ENCODE measurements at regions not wholly inside any gene's neighbourhood (a gene's known extent, or its start where the extent isn't known, plus 50 kb on each side); places are given as distances from the start of the nearest gene placed in this dataset.

- Histone ChIP-seq H3K4me1 (ENCODE audit: control insufficient read depth, insufficient read depth, low read length, poor library complexity, severe bottlenecking) (peaks cover 8% of the 10 kb centered on the region), H3K9me3 (ENCODE audit: control insufficient read depth in 2 of 2, low read length in 2 of 2) (no peaks in the 10 kb centered on the region), H3K4me3 (ENCODE audit: low read depth, low read length) (no peak overlapping the region), H3K27ac (ENCODE audit: insufficient read depth, low read length, poor library complexity, severe bottlenecking) (no peak overlapping the region), H3K36me3 (ENCODE audit: control insufficient read depth, insufficient read depth, low read length) (no peaks in the 10 kb centered on the region), H3K27me3 (ENCODE audit: control insufficient read depth, insufficient read depth, low read length) (no peaks in the 10 kb centered on the region)
- H3K4me1 Mint-ChIP-seq, result peaks cover 0 to 52% (median 24%) of the 10 kb centered on the region in 4 donors
- H3K27ac Mint-ChIP-seq, result peak overlapping the region in 1 of 3 donors; percentile 62
- ATAC-seq (ENCODE audit: low read depth in 2 of 2) (no peak), DNase-seq (no peak)
- peak overlapping the region in 2 of 4 donors; percentile 8 to 13 for H3K4me3 Mint-ChIP-seq
- H3K27me3 Mint-ChIP-seq, result peaks cover 4% of the 10 kb centered on the region
- H3K36me3 Mint-ChIP-seq, result no peaks in the 10 kb centered on the region
- peaks cover 0 to 3% (median 0%) of the 10 kb centered on the region in 7 donors for H3K9me3 Mint-ChIP-seq
Measured at GRCh38 chr2:105953942-105954341, 209.2 kb downstream of the NCK2 start.

- peak overlapping the region in 1 of 4 donors; percentile 18 for H3K4me3 Mint-ChIP-seq
- H3K27ac Mint-ChIP-seq, result no peak overlapping the region
- H3K4me1 Mint-ChIP-seq, result peaks cover 0 to 59% (median 25%) of the 10 kb centered on the region in 4 donors
Measured at GRCh38 chr2:105952131-105952530, 207.4 kb downstream of the NCK2 start.

GRCh38 chr2:105951384-105951694 is 206.6 kb downstream of the NCK2 start:
- peaks cover 8% of the 10 kb centered on the region for H3K4me1 ChIP-seq (ENCODE audit: control insufficient read depth, insufficient read depth, low read length, poor library complexity, severe bottlenecking)
- Mint-ChIP-seq H3K36me3 (no peaks in the 10 kb centered on the region), H3K4me3 (no peak overlapping the region), H3K27ac (peak overlapping the region in 1 of 3 donors; percentile 45), H3K9me3 (no peaks in the 10 kb centered on the region), H3K27me3 (no peaks in the 10 kb centered on the region), H3K4me1 (peaks cover 0 to 59% (median 25%) of the 10 kb centered on the region in 4 donors)
- H3K9me3 ChIP-seq (ENCODE audit: control insufficient read depth in 2 of 2, low read length in 2 of 2), result no peaks in the 10 kb centered on the region
- DNase-seq, result no peak
- H3K36me3 ChIP-seq (ENCODE audit: control insufficient read depth, insufficient read depth, low read length), result no peaks in the 10 kb centered on the region
- H3K4me3 ChIP-seq (ENCODE audit: low read depth, low read length), result no peak overlapping the region
- no peaks in the 10 kb centered on the region for H3K27me3 ChIP-seq (ENCODE audit: control insufficient read depth, insufficient read depth, low read length)
- no peak for ATAC-seq (ENCODE audit: low read depth in 2 of 2)
- H3K27ac ChIP-seq (ENCODE audit: insufficient read depth, low read length, poor library complexity, severe bottlenecking), result no peak overlapping the region

More at GRCh38 chr2:105952131-105952530, 207.4 kb downstream of the NCK2 start:
- Histone ChIP-seq H3K27me3 (ENCODE audit: control insufficient read depth, insufficient read depth, low read length) (no peaks in the 10 kb centered on the region), H3K27ac (ENCODE audit: insufficient read depth, low read length, poor library complexity, severe bottlenecking) (no peak overlapping the region), H3K4me3 (ENCODE audit: low read depth, low read length) (no peak overlapping the region), H3K36me3 (ENCODE audit: control insufficient read depth, insufficient read depth, low read length) (no peaks in the 10 kb centered on the region), H3K4me1 (ENCODE audit: control insufficient read depth, insufficient read depth, low read length, poor library complexity, severe bottlenecking) (peaks cover 8% of the 10 kb centered on the region), H3K9me3 (ENCODE audit: control insufficient read depth in 2 of 2, low read length in 2 of 2) (no peaks in the 10 kb centered on the region)
- DNase-seq (no peak), ATAC-seq (ENCODE audit: low read depth in 2 of 2) (no peak)
- no peaks in the 10 kb centered on the region for H3K27me3 Mint-ChIP-seq
- H3K9me3 Mint-ChIP-seq, result no peaks in the 10 kb centered on the region
- no peaks in the 10 kb centered on the region for H3K36me3 Mint-ChIP-seq

- no peak for DNase-seq
- Mint-ChIP-seq H3K27ac (peak overlapping the region in 2 of 3 donors; percentile 45 to 93), H3K4me1 (peaks cover 0 to 59% (median 25%) of the 10 kb centered on the region in 4 donors)
Measured at GRCh38 chr2:105950521-105951383, 206.0 kb downstream of the NCK2 start.

GRCh38 chr2:105943977-105944376 is 199.3 kb downstream of the NCK2 start:
- DNase-seq, result no peak
- Histone ChIP-seq H3K4me3 (ENCODE audit: low read depth, low read length) (no peak overlapping the region), H3K4me1 (ENCODE audit: control insufficient read depth, insufficient read depth, low read length, poor library complexity, severe bottlenecking) (no peaks in the 10 kb centered on the region), H3K27me3 (ENCODE audit: control insufficient read depth, insufficient read depth, low read length) (no peaks in the 10 kb centered on the region), H3K36me3 (ENCODE audit: control insufficient read depth, insufficient read depth, low read length) (no peaks in the 10 kb centered on the region), H3K9me3 (ENCODE audit: control insufficient read depth in 2 of 2, low read length in 2 of 2) (no peaks in the 10 kb centered on the region), H3K27ac (ENCODE audit: insufficient read depth, low read length, poor library complexity, severe bottlenecking) (no peak overlapping the region)
- ATAC-seq (ENCODE audit: low read depth in 2 of 2), result no peak
- no peaks in the 10 kb centered on the region for H3K27me3 Mint-ChIP-seq
- H3K27ac Mint-ChIP-seq, result no peak overlapping the region
- peaks cover 3% of the 10 kb centered on the region for H3K36me3 Mint-ChIP-seq
- no peak overlapping the region for H3K4me3 Mint-ChIP-seq
- peaks cover 0 to 12% (median 3%) of the 10 kb centered on the region in 4 donors for H3K4me1 Mint-ChIP-seq
- H3K9me3 Mint-ChIP-seq, result peaks cover 0 to 6% (median 2%) of the 10 kb centered on the region in 7 donors

More at GRCh38 chr2:105950521-105951383, 206.0 kb downstream of the NCK2 start:
- Histone ChIP-seq H3K4me3 (ENCODE audit: low read depth, low read length) (no peak overlapping the region), H3K4me1 (ENCODE audit: control insufficient read depth, insufficient read depth, low read length, poor library complexity, severe bottlenecking) (peaks cover 8% of the 10 kb centered on the region), H3K36me3 (ENCODE audit: control insufficient read depth, insufficient read depth, low read length) (no peaks in the 10 kb centered on the region), H3K9me3 (ENCODE audit: control insufficient read depth in 2 of 2, low read length in 2 of 2) (no peaks in the 10 kb centered on the region), H3K27ac (ENCODE audit: insufficient read depth, low read length, poor library complexity, severe bottlenecking) (no peak overlapping the region), H3K27me3 (ENCODE audit: control insufficient read depth, insufficient read depth, low read length) (no peaks in the 10 kb centered on the region)
- ATAC-seq (ENCODE audit: low read depth in 2 of 2), result no peak
- Mint-ChIP-seq H3K4me3 (no peak overlapping the region), H3K36me3 (no peaks in the 10 kb centered on the region), H3K9me3 (no peaks in the 10 kb centered on the region), H3K27me3 (no peaks in the 10 kb centered on the region)

Data from CD4-positive, CD25-positive, alpha-beta regulatory T cell (primary cell).